ENCODE measurements at regions not wholly inside any gene's neighbourhood (a gene's known extent, or its start where the extent isn't known, plus 50 kb on each side); places are given as distances from the start of the nearest gene placed in this dataset.

DNA sequence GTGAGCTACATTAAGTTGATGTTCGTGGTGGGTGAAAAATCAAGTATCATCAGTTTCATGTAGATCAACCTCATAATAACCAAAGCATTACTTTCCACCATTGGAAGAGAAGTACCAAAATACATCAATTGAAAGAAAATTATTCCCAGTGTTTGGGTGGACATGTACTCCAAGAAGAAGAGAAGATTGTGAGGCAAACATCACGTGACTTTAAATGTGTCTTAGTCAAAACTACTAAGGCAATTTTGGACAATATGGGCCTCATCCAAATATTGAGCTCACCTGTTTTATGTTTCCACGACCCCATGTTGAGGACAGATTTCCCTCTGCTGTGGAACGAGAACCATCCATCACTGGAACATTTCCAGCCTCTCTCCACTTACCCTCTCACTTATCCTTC is 303.0 kb upstream of the LMCD1 start:
- in situ Hi-C loops (cut with MboI; ENCODE audit: low sequenced_read_pairs), result no loop called here
- H3K79me1 ChIP-seq (ENCODE audit: low read depth in 1 of 2, low read length in 2 of 2), result no peaks in the 10 kb centered on the region
- no TSS peak for BruUV-seq (replicated peaks)

More for the DNA sequence above, 303.0 kb upstream of the LMCD1 start:
- Histone ChIP-seq H4K20me1 (ENCODE audit: insufficient read depth, low read length) (no peaks in the 10 kb centered on the region), H2AFZ (replicated peaks; ENCODE audit: low read length, poor library complexity) (no peak overlapping the region), H3K36me3 (ENCODE audit: control insufficient read depth, insufficient read depth, low read length) (no peaks in the 10 kb centered on the region), H3K4me1 (ENCODE audit: control insufficient read depth, insufficient read depth, low read length) (no peaks in the 10 kb centered on the region), H2AK9ac (replicated peaks; ENCODE audit: low read depth, low read length, poor library complexity) (no peak overlapping the region), H4K5ac (ENCODE audit: low read depth, low read length) (no peak overlapping the region), H2BK5ac (ENCODE audit: low read depth, low read length, poor library complexity, severe bottlenecking) (no peak overlapping the region), H2BK20ac (ENCODE audit: low read depth, low read length) (no peak overlapping the region), H4K91ac (ENCODE audit: insufficient read depth, low read depth, low read length) (no peak overlapping the region), H3K9me1 (ENCODE audit: insufficient read depth, low read length) (no peaks in the 10 kb centered on the region), H2BK15ac (ENCODE audit: low read depth, low read length) (no peak overlapping the region), H3K27me3 (ENCODE audit: control insufficient read depth, insufficient read depth, low read length) (no peaks in the 10 kb centered on the region), H3K9ac (ENCODE audit: low read depth, low read length) (no peak overlapping the region), H3K4ac (ENCODE audit: low read depth, low read length) (no peak overlapping the region), H3K9me3 (ENCODE audit: control insufficient read depth, insufficient read depth, low read length) (no peaks in the 10 kb centered on the region; the same call in 1 of the 2 replicates), H2AK5ac (ENCODE audit: low read depth, low read length) (no peak overlapping the region), H3K14ac (replicated peaks; ENCODE audit: low read depth, low read length) (no peak overlapping the region), H3K4me3 (ENCODE audit: insufficient read depth, low read depth, low read length) (no peak overlapping the region), H2BK120ac (ENCODE audit: low read depth, low read length) (no peak overlapping the region), H3K4me2 (ENCODE audit: low read depth, low read length) (no peak overlapping the region), H3K23ac (ENCODE audit: low read depth, low read length) (no peak overlapping the region), H3K27ac (ENCODE audit: insufficient read depth, low read length) (no peak overlapping the region), H4K8ac (ENCODE audit: low read depth in 2 of 2, low read length in 2 of 2) (no peak overlapping the region), H3K18ac (ENCODE audit: low read depth, low read length) (no peak overlapping the region), H3K56ac (ENCODE audit: extremely low read depth, insufficient read depth, low read length) (no peak overlapping the region)
- intact Hi-C loops (cut with micrococcal nuclease), result no loop called here
- dilution Hi-C loops (cut with HindIII; ENCODE audit: low sequenced_read_pairs, unreplicated experiment), result no loop called here
- ChIA-PET POLR2A (ENCODE audit: unreplicated experiment) (no interaction called here), CTCF (no interaction called here)
- TF ChIP-seq RCOR1 (IDR thresholded peaks at IDR 0.05; ENCODE audit: insufficient replicate concordance, low read length), result no peak
- no peak for TF ChIP-seq NFE2L2 (IDR thresholded peaks at IDR 0.05; ENCODE audit: low read depth, low read length)
- no peak for TF ChIP-seq CEBPB (IDR thresholded peaks at IDR 0.05; ENCODE audit: low read depth, low read length)
- TF ChIP-seq, protein P1, sequence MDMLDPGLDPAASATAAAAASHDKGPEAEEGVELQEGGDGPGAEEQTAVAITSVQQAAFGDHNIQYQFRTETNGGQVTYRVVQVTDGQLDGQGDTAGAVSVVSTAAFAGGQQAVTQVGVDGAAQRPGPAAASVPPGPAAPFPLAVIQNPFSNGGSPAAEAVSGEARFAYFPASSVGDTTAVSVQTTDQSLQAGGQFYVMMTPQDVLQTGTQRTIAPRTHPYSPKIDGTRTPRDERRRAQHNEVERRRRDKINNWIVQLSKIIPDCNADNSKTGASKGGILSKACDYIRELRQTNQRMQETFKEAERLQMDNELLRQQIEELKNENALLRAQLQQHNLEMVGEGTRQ (IDR thresholded peaks at IDR 0.05; ENCODE audit: low read depth, low read length), result no peak
- TF ChIP-seq, protein P2, sequence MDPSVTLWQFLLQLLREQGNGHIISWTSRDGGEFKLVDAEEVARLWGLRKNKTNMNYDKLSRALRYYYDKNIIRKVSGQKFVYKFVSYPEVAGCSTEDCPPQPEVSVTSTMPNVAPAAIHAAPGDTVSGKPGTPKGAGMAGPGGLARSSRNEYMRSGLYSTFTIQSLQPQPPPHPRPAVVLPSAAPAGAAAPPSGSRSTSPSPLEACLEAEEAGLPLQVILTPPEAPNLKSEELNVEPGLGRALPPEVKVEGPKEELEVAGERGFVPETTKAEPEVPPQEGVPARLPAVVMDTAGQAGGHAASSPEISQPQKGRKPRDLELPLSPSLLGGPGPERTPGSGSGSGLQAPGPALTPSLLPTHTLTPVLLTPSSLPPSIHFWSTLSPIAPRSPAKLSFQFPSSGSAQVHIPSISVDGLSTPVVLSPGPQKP (IDR thresholded peaks at IDR 0.05; ENCODE audit: borderline replicate concordance, low read depth, low read length), result no peak
- no peak for TF ChIP-seq BHLHE40 (IDR thresholded peaks at IDR 0.05; ENCODE audit: low read depth, low read length)
- no peak for TF ChIP-seq POLR2A (IDR thresholded peaks at IDR 0.05; ENCODE audit: low read depth, low read length)
- no peak for TF ChIP-seq MAFK (IDR thresholded peaks at IDR 0.05; ENCODE audit: low read depth, low read length)
- TF ChIP-seq, protein P3, sequence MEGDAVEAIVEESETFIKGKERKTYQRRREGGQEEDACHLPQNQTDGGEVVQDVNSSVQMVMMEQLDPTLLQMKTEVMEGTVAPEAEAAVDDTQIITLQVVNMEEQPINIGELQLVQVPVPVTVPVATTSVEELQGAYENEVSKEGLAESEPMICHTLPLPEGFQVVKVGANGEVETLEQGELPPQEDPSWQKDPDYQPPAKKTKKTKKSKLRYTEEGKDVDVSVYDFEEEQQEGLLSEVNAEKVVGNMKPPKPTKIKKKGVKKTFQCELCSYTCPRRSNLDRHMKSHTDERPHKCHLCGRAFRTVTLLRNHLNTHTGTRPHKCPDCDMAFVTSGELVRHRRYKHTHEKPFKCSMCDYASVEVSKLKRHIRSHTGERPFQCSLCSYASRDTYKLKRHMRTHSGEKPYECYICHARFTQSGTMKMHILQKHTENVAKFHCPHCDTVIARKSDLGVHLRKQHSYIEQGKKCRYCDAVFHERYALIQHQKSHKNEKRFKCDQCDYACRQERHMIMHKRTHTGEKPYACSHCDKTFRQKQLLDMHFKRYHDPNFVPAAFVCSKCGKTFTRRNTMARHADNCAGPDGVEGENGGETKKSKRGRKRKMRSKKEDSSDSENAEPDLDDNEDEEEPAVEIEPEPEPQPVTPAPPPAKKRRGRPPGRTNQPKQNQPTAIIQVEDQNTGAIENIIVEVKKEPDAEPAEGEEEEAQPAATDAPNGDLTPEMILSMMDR (conservative IDR thresholded peaks at IDR 0.05; ENCODE audit: low read depth, low read length), result no peak
- TF ChIP-seq CHD1 (IDR thresholded peaks at IDR 0.05; ENCODE audit: low read depth, low read length), result no peak
- no peak for TF ChIP-seq MXI1 (IDR thresholded peaks at IDR 0.05; ENCODE audit: borderline replicate concordance, low read depth, low read length)
- TF ChIP-seq RFX5 (IDR thresholded peaks at IDR 0.05; ENCODE audit: low read depth, low read length), result no peak
- TF ChIP-seq SMC3 (IDR thresholded peaks at IDR 0.05; ENCODE audit: low read depth, low read length), result no peak
- no peak for TF ChIP-seq MAZ (IDR thresholded peaks at IDR 0.05; ENCODE audit: borderline replicate concordance, low read depth, low read length)
- TF ChIP-seq FOS (IDR thresholded peaks at IDR 0.05; ENCODE audit: low read depth, low read length), result no peak
- no peak for TF ChIP-seq RAD21 (IDR thresholded peaks at IDR 0.05; ENCODE audit: low read length)
- no CpG with 5 or more reads among the region's 4 CpGs for WGBS, 2 experiments (ENCODE audit: extremely low coverage in 2 of 2, insufficient read length in 1 of 2)
- no peak for ATAC-seq (ENCODE audit: low read depth)
- DNase-seq, result no peak

Data from IMR-90 (cell line).